ENCODE measurements at regions not wholly inside any gene's neighbourhood (a gene's known extent, or its start where the extent isn't known, plus 50 kb on each side); places are given as distances from the start of the nearest gene placed in this dataset.
"Not testable (repeated sequence)": the region's sequence is repeated elsewhere in the genome, so short reads cannot be mapped to it uniquely, and the experiment has no call there.

DNA sequence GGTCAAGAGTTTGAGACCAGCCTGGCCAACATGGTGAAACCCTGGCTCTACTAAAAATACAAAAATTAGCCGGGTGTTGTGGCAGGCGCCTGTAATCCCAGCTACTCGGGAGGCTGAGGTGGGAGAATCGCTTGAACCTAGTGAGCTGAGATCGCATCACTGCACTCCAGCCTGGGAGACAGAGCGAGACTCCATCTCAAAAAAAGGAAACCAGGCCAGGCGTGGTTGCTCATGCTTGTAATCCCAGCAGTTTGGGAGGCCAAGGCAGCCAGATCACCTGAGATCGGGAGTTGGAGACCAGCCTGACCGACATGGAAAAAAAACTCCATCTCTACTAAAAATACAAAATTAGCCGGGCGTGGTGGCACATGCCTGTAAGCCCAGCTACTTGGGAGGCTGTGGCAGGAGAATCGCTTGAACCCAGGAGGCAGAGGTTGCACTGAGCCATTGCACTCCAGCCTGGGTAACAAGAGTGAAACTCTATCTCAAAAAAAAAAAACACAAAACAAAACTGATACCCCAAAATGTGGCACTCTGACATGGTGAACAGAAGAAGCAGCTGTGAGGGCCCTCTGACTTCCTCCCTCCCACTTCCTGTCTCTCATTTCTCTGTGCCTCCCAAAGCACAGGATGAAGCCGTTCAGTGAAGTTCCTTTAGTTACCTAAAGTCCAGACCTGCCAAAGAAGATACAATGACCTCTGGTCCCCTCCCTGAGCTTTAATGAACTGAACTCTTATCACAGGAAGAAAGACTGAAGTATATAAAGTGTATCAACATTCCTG, 93.2 kb upstream of the GRIN2A start:
- DNase-seq = not testable (repeated sequence)

DNA sequence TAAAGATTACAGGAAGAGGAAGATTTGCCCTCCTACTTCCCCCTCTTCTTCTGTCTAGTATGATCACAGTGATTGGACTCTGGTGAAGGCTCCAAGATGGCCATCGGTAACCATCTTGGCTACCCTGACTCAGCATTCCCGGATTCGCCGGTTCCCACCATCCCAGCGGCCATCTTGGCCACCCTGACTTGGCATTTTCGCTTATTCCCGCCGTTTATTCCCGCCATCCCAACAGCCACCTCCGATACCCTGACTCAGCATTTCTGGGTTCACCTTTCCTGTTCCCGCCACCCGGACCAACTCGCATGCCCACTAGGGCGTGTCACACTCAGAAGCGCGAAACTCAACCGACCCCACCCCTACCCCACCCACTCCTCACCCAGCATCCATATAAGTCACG, 95.4 kb upstream of the GRIN2A start:
- no peak for DNase-seq

DNA sequence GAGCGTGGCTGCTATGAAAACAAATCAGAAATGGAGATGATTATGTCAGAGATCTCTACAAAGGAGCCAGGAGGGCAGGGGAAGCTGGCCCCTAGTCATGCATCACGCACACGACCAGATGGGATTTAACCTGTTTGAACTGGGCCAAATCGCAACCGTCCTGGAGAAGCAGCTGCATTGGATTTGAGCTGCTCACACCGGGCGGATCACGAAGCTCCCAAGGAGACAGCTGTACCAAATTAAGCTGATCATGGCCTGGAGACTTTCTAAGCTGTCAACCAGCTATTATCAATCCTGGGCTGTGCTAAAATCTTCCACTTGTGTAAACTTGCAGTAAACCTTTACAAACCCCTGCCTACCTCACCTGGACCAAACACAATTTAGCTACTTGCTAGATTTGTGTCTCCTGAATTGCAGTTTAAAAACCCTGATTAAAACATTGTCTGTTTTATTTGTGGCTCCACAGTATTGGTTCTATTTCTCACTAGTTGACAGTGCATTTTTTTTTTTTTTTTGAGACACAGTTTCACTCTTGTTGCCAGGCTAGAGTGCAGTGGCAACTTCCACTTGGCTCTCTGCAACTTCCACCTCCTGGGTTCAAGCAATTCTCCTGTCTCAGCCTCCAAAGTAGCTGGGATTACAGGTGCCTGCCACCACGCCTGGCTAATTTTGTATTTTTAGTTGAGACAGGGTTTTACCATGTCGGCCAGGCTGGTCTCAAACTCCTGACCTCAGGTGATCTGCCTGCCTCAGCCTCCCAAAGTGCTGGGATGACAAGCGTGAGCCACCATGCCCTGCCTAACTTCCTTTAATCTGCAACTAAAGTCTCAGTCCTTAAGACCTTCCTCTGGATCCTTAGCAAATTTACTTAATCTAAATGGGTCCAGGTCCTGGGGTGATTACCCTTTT, 98.3 kb upstream of the GRIN2A start:
- DNase-seq = peak; percentile 42

DNA sequence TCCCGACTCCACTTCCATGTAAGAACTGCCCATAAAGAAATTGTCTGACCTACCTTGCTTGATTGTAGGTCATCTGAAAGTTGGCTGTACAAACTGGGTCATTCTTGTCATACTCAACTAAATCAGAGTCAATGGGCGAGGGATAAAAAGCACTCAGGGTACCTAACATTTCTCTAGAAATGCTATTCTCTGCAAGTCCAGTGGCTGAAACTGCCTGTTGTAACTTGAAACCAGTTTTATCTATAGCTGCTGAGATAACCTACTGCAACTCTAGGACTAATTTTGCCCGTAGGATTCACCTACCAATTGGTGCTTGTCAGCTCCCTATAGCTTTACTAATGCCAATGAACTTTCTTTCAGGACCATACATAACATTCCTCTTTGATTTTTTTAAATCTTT, 100.1 kb upstream of the GRIN2A start:
- DNase-seq = no peak

DNA sequence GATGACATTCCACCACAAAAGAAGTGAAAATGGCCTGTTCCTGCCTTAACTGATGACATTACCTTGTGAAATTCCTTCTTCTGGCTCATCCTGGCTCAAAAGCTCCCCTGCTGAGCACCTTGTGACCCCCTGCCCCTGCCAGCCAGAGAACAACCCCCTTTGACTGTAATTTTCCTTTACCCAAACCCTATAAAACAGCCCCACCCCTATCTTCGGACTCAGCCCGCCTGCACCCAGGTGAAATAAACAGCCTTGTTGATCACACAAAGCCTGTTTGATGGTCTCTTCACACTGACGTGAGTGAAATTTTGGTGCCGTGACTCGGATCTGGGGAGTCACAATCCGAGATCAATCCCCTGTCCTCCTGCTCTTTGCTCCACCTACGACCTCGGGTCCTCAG, 101.0 kb upstream of the GRIN2A start:
- DNase-seq = not testable (repeated sequence)

DNA sequence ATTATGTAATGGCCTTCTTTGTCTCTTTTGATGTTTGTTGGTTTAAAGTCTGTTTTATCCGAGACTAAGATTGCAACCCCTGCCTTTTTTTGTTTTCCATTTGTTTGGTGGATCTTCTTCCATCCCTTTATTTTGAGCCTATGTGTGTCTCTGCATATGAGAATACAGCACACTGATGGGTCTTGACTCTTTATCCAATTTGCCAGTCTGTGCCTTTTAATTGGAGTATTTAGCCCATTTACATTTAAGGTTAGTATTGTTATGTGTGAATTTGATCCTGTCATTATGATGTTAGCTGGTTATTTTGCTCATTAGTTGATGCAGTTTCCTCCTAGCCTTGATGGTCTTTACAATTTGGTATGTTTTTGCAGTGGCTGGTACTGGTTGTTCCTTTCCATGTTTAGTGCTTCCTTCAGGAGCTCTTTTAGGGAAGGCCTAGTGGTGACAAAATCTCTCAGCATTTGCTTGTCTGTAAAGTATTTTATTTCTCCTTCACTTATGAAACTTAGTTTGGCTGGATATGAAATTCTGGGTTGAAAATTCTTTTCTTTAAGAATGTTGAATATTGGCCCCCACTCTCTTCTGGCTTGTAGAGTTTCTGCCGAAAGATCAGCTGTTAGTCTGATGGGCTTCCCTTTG, 95.3 kb upstream of the ATF7IP2 start:
- DNase-seq = not testable (repeated sequence)

DNA sequence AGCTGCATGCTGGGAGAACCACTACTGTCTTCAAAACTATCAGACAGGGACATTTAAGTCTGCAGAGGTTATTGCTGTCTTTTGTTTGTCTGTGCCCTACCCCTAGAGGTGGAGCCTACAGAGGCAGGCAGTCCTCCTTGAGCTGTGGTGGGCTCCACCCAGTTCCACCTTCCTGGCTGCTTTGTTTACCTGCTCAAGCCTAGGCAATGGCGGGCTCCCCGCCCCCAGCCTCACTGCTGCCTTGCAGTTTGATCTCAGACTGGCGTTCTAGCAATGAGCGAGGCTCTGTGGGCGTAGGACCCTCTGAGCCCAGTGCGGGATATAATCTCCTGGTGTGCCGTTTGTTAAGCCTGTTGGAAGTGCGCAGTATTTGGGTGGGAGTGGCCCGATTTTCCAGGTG, 93.7 kb upstream of the ATF7IP2 start:
- not testable (repeated sequence) for DNase-seq

DNA sequence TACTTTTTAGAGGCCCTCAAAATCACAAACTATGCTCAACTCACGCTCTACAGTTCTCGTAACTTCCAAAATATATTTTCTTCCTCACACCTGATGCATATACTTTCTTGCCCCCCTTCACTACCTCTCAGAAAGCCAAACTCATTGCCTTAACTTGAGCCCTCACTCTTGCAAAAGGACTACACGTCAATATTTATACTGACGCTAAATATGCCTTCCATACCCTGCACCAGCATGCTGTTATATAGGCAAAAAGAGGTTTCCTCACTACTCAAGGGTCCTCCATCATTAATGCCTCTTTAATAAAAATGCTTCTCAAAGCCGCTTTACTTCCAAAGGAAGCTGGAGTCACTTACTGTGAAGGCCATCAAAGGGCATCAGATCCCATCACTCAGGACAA, 92.9 kb upstream of the ATF7IP2 start:
- not testable (repeated sequence) for DNase-seq

DNA sequence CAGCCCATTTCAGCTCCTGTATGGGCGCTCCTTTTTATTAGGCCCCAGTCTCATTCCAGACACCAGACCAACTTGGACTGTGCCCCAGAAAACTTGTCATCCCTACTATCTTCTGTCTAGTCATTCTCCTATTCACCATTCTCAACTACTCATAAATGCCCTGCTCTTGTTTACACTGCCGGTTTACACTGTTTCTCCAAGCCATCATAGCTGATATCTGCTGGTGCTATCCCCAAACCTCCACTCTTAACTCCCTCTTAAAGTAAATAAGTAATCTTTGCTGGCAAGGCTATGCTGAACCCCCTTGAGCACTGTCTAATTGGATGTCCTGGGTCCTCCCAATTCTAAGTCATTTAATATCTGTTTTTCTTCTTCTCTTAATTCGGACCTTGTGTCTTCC, 91.7 kb upstream of the ATF7IP2 start:
- not testable (repeated sequence) for DNase-seq

DNA sequence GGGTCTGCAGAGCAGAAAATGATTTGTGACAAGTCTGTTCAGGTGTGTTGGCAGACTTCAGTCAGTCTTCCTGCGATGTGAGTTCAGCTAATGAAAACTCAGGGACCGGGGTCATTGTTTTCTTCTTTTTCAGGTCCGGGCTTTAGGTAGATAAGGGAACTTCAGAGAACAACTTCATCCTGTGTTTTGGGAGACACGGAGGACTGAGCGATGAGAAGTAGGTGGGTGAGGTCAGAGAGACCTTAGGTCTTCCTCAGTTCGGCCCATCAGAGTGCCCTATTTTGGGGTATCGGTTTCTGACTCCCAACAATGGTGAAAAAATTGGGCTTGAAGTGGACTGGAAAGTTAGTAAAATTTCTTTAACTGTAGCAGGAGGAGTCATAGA, 88.9 kb upstream of the ATF7IP2 start:
- no peak for DNase-seq

DNA sequence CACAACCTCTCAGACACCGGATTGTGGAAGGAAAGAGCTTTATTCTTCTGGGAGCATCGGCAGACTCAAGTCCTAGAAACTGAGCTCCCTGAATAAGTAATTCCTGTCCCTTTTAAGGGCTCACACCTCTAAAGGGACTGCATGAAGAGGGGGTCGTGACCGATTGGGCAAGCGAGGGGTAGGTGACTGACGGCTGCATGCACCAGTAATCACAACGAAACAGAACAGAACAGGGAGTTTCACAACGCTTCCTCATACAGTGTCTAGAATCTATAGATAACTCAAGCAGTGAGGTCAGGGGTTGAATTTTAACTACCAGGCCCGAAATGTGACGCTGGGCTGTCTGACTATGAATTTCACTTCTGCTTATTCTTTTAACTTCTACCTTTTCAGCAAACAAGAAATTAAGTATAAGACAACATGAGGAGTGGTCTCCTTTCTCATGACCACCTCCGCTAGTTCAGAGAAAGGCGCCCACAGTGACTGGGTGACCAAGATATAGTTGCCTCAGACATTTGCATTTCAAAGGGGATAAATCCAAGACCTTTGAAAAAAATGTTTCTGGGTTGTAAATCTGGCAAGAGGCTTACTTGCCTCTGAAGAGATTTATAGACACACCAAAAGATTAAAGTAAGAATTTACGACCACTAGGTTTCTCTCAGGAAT, 88.4 kb upstream of the ATF7IP2 start:
- no peak for DNase-seq

DNA sequence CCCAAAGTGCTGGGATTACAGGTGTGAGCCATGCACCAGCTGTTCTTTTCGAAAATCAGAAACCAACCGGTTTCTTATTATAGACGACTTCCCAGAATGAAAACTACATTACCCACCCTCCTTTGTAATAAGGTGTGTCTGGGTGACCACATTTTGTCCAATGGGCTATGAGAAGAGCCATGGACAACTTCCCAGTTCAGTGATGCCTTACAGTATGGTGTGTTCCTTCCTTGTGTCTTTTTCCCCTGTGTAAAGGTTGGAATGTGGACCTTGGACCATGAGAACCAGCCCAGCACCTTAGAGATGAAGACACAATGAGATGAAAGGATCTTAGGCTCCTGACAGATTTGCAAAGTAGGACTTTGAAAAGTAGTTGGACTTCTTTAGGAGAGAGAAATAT, 85.0 kb upstream of the ATF7IP2 start:
- DNase-seq = no peak

DNA sequence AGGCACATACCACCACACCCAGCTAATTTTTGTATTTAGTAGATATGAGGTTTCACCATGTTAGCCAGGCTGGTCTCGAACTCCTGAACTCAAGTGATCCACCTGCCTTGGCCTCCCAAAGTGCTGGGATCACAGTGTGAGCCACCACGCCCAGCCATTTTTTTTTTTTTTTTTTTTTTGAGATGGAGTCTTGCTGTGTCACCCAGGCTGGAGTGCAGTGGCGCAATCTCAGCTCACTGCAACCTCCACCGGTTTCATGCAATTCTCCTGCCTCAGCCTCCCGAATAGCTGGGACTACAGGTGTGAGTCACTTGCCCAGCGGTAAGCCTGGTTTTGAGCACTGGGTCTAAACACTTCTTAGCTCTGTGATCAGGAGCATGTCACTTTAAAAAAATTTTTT, 84.3 kb upstream of the ATF7IP2 start:
- DNase-seq = not testable (repeated sequence)

DNA sequence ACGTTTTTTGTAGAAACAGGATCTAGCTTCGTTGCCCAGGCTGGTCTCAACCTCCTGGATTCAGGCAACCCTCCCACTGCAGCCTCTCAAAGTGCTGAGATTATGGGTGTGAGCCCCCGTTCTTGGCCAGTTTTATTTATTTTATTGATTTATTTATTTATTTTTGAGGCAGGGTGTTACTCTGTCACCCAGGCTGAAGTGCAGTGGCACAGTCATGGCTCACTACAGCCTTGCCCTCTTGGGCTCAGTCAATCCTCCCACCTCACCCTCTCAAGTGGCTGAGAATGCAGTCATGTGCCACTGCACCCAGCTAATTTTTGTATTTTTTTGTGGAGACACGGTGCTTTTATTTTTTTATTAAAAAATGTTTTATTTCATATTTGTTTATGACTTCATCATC, 79.9 kb upstream of the ATF7IP2 start:
- DNase-seq = no peak

DNA sequence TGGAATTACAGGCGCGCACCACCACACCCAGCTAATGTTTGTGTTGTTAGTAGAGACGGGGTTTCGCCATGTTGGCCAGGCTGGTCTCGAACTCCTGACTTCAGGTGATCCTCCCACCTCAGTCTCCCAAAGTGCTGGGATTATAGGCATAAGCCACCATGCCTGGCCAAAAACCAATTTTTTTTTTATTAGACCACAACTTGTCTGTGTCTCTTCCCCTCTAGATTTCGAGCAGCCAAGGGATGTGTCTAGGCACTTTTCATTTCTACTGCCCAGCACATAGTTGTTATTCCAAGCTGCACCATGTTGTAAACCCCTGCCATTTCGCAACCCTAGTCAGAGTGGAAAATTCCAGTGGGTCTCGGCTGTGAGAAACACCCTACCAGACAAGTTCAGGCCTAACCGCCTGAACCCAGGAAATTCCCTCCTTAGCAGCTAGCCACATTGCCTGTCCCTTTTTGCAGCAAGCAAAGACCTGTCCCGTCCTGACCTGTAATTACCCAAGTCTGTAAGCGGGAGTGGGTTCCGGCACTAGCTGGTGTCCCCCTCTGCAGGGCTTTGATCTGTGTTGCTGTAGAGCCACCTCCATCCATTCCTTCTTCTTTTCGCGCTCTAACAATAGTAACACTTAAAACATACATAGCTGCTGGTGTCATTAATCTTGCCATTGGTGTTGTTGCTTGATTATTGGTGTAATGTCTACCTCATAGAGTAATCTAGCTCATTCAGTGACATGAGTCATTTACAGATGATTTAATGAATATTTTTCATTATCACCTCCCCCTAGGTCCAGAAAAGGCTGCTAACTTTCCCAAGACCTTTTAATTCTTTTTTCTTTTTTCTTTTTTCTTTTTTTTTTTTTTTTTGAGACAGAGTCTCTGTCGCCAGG, 77.3 kb upstream of the ATF7IP2 start:
- DNase-seq = no peak

DNA sequence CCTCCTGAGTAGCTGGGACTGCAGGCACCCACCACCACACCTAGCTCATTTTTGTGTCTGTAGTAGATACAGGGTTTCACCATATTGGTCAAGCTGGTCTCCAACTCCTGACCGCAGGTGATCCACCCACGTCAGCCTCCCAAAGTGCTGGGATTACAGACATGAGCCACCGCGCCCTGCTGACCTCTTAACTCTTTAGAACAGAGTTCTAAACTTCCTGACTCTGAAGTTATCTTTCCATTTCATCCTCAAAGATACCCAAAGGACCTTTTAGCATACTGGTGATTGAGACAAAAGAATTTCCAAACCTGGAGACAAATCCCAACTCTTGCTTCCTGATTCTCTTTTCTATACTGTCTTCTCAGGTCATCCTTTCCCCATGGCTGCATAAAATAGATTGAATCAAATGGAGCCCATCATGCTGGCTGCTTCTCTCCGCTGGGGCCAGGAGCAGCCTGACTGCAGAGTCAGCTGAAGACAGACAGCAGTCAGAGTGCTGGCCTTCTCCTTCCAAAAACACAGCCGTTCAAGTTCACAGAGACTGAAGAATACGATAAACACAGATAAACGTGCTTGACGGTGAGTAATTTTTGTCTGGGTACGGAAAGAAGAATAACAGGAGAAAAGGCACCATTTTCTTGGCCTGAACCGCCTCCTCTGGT, 76.5 kb upstream of the ATF7IP2 start:
- no peak for DNase-seq

DNA sequence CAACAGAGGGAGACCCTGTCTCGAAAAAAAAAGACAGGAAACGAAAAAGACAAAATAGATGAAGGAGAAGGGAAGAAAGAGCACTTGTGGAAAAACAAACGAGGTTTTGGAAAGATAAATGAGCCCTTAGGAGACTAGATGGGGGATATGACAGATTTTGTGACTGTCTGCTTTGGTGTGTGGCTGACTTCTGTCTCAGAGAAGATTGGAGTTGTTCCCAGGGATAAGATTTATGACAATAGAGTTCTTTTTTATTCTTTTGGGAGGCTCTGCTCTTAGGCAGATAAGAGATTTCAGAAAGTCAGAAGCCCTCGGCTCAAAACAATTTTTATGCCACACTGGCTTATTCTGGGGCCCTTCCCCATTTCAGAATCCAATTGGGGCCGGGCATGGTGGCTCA, 73.9 kb upstream of the ATF7IP2 start:
- DNase-seq = no peak

DNA sequence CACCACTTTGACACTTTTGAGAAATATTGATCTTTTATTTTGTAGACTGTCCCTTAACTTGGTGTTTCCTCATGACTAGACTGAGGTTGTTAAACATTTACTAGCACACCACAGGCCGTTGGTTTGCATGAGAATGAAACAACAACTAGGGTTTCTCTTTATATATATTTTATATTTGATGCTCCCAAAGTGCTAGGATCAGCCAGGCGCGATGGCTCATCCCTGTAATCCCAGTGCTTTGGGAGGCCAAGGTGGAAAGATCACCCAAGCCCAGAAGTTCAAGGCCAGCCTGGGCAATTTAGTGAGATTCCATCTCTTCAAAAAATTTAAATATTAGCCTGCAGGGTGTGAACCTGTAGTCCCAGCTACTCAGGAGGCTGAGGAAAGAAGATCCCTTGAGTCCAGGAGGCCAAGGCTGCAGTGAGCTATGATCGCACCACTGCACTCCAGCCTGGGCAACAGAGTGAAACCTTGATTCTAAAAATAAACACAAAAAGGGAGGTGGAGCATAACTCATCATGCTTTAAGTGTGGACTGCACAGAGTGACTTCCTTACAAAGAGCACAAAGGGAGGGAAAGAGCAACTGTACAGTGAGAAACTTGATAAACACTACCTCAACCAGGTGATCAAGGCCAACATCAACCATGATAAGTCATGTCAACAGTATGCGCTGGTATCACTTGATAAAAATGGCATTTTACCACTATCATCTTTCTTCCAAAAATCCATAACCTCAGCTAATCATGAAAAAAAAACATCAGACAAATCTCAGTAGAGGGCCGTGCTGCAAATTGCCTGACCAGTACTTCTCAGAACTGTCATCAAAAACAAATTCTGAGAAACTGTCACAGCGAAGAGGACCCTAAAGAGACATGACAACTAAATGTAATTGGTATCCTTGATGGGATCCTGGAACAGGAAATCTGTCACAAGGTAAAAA, 72.8 kb upstream of the ATF7IP2 start:
- DNase-seq = no peak

DNA sequence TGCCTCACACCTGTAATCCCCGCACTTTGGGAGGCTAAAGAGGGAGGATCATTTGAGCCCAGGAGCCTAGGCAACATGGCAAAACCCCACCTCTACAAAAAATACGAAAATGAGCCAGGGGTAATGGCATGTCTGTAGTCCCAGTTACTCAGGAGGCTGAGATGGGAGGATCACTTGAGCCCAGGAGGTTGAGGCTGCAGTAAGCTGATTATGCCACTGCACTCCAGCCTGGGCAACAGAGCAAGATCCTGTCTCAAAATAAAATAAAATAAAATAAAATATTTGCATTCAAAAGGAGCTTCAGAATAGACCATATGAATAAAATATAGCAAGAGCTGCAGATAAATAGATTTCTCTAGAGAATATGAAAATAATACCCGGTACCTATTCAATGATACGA, 71.5 kb upstream of the ATF7IP2 start:
- no peak for DNase-seq

DNA sequence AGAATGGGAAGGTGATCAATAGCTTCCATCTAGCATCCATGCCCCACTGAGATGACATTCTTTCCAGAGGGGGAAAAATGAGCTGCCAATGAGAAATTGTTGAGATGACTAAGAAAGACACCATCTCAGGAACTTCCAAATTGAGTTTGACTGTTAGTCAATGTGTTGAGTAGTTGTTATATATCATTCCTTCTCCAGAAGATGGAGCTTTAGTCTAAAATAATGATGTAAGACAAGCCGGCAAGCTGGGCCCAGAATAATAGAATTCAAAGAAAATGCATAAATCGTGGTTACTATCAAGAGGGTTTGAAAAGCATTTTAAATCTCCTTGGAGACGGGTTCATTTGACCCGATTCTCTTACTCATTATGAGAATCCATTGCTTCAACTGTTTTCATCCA, 71.0 kb upstream of the ATF7IP2 start:
- DNase-seq = no peak

Measured in eye (tissue), 1 donor.